ENCODE measurements at regions not wholly inside any gene's neighbourhood (a gene's known extent, or its start where the extent isn't known, plus 50 kb on each side); places are given as distances from the start of the nearest gene placed in this dataset.
A peak's percentile ranks its signal among the peaks of the same experiment; 100 is the strongest.

DNA sequence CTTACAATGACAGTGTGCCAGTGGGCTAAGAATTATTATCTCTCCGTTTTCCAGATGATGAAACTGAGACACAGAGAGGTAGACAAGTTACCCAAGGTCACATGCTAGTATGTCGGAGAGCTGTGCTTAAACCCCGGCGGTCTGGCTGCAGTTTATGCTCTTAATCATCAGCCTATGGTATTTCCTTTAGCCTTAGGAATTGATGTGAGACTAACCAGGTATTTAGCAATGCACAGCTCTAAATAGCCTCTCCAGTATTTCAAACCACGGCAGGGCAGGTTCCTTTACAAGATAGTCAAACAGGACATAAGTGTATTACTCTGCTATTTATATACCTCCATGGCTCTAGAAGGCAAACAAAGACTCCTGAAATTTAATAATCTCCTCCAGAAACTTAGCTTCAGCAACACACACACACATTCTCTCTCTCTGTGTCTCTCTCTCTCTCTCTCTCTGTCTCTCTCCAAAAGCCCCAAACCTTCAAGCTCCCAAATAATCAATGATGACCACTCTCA, 142.0 kb upstream of the ZNF217 start:
- Histone ChIP-seq H4K5ac (ENCODE audit: low read depth, low read length) (peak overlapping the region; percentile 33; the same call in 1 of the 2 replicates), H3K4me2 (ENCODE audit: low read depth, low read length) (peak overlapping the region; percentile 23; the same call in 1 of the 2 replicates), H3K79me1 (ENCODE audit: low read depth in 1 of 2, low read length in 2 of 2) (peaks cover 8 to 16% of the 10 kb centered on the region in 2 experiments; a peak in 2 of 4 replicates), H3K27me3 (ENCODE audit: control insufficient read depth, insufficient read depth, low read length) (no peaks in the 10 kb centered on the region), H2AK5ac (ENCODE audit: low read depth, low read length) (no peak overlapping the region), H3K4me1 (ENCODE audit: control insufficient read depth, insufficient read depth, low read length) (peaks cover 25% of the 10 kb centered on the region), H2BK15ac (ENCODE audit: low read depth, low read length) (peak overlapping the region; percentile 92; the same call in 1 of the 3 replicates), H4K20me1 (ENCODE audit: insufficient read depth, low read length) (no peaks in the 10 kb centered on the region), H2BK120ac (ENCODE audit: low read depth, low read length) (peak overlapping the region; percentile 93), H2BK20ac (ENCODE audit: low read depth, low read length) (peak overlapping the region; percentile 88), H4K8ac (ENCODE audit: low read depth in 2 of 2, low read length in 2 of 2) (peak overlapping the region; percentile 84 to 92; a peak in 2 of 4 replicates), H2BK5ac (ENCODE audit: low read depth, low read length, poor library complexity, severe bottlenecking) (peak overlapping the region; percentile 95), H3K4me3 (ENCODE audit: insufficient read depth, low read depth, low read length) (no peak overlapping the region), H3K23ac (ENCODE audit: low read depth, low read length) (peak overlapping the region; percentile 57; the same call in 1 of the 2 replicates), H2AFZ (replicated peaks; ENCODE audit: low read length, poor library complexity) (no peak overlapping the region), H3K18ac (ENCODE audit: low read depth, low read length) (peak overlapping the region; percentile 62; the same call in 1 of the 2 replicates), H3K36me3 (ENCODE audit: control insufficient read depth, insufficient read depth, low read length) (no peaks in the 10 kb centered on the region), H2AK9ac (replicated peaks; ENCODE audit: low read depth, low read length, poor library complexity) (no peak overlapping the region), H3K9me1 (ENCODE audit: insufficient read depth, low read length) (peaks cover 12% of the 10 kb centered on the region), H3K9ac (ENCODE audit: low read depth, low read length) (no peak overlapping the region), H4K91ac (ENCODE audit: insufficient read depth, low read depth, low read length) (peak overlapping the region; percentile 50; the same call in 1 of the 2 replicates), H3K14ac (replicated peaks; ENCODE audit: low read depth, low read length) (peak overlapping the region; percentile 33; the same call in 1 of the 2 replicates), H3K56ac (ENCODE audit: extremely low read depth, insufficient read depth, low read length) (no peak overlapping the region), H3K9me3 (ENCODE audit: control insufficient read depth, insufficient read depth, low read length) (no peaks in the 10 kb centered on the region), H3K27ac (ENCODE audit: insufficient read depth, low read length) (peak overlapping the region; percentile 32; the same call in 1 of the 2 replicates), H3K4ac (ENCODE audit: low read depth, low read length) (peak overlapping the region; percentile 88; the same call in 1 of the 2 replicates)
- POLR2A ChIA-PET (ENCODE audit: unreplicated experiment) = interaction anchor here (0.9 kb wide), 1 partner anchor 93 kb away, joined by 3 read pairs; no protein-coding TSS in a partner anchor
- CTCF ChIA-PET = interaction anchor here (0.7 kb wide), 1 partner anchor 171 kb away, joined by 3 read pairs; no protein-coding TSS in a partner anchor
- DNase-seq = peak; percentile 92
- intact Hi-C loops (cut with micrococcal nuclease) (loop anchor here (5.0 kb wide), 2 partner anchors 123 to 143 kb away; partner anchors contain the start of gene ZNF217), in situ Hi-C loops (cut with MboI; ENCODE audit: low sequenced_read_pairs) (no loop called here), dilution Hi-C loops (cut with HindIII; ENCODE audit: low sequenced_read_pairs, unreplicated experiment) (no loop called here)
- BruUV-seq (replicated peaks) = no TSS peak
- WGBS, 2 experiments (ENCODE audit: extremely low coverage in 2 of 2, insufficient read length in 1 of 2) = no CpG with 5 or more reads among the region's 5 CpGs
- peak; percentile 62 for ATAC-seq (ENCODE audit: low read depth)
- no peak for TF ChIP-seq SMC3 (IDR thresholded peaks at IDR 0.05; ENCODE audit: low read depth, low read length)
- 0 out of 2 replicates have a peak, but pooled peaks have one; percentile 30 for TF ChIP-seq RAD21 (IDR thresholded peaks at IDR 0.05; ENCODE audit: low read length)
- no peak for TF ChIP-seq ELK1 (IDR thresholded peaks at IDR 0.05; ENCODE audit: borderline replicate concordance, low read depth, low read length)
- no peak for TF ChIP-seq MAFK (IDR thresholded peaks at IDR 0.05; ENCODE audit: low read depth, low read length)
- peak; percentile 45; the same call in 1 of the 2 replicates for TF ChIP-seq FOS (IDR thresholded peaks at IDR 0.05; ENCODE audit: low read depth, low read length)
- TF ChIP-seq RCOR1 (IDR thresholded peaks at IDR 0.05; ENCODE audit: insufficient replicate concordance, low read length) = peak; percentile 78
- peak; percentile 87 for TF ChIP-seq BHLHE40 (IDR thresholded peaks at IDR 0.05; ENCODE audit: low read depth, low read length)
- TF ChIP-seq USF2 (IDR thresholded peaks at IDR 0.05; ENCODE audit: low read depth, low read length) = peak; percentile 63
- peak; percentile 93 for TF ChIP-seq CEBPB (IDR thresholded peaks at IDR 0.05; ENCODE audit: low read depth, low read length)

Measured in IMR-90 (cell line).